ENCODE measurements at regions not wholly inside any gene's neighbourhood (a gene's known extent, or its start where the extent isn't known, plus 50 kb on each side); places are given as distances from the start of the nearest gene placed in this dataset.

DNA sequence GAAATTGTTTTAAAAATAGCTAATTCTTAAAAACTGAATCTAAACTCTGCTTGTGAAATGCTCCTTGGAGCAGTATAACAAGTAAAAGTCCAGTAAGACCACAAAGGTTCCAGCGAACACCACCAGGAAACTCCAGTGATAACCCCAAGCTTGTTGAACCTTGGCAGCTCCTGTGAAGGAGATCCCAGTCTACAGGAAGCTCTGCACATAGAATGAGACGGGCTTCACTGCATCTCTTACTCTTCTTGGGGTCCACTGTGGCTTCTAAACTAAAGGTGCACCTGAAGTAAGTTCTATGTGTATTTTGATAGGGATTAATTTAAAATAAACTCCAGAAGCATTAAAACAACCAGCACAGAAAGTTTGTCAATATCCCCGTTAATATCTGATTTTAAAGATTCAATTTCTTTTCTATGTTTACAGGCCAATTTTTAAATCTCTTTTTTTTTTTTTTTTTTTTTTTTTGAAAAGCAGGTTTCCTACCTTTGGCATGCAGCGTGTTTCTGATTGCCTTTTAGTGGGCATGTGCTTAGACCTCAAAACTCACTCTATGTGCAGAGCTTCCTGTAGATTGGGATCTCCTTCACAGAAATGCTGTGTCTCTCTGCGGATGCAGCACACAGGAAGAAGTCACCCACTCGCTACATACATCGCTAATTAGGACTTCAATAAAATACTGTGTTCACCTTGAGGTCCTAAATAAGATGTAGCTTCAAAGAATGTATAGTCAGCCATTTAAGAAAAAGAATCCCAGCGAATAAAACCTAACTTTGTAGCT is 508.5 kb downstream of the KLF12 start:
- no peak for DNase-seq (ENCODE audit: low read depth in 2 of 2)

DNA sequence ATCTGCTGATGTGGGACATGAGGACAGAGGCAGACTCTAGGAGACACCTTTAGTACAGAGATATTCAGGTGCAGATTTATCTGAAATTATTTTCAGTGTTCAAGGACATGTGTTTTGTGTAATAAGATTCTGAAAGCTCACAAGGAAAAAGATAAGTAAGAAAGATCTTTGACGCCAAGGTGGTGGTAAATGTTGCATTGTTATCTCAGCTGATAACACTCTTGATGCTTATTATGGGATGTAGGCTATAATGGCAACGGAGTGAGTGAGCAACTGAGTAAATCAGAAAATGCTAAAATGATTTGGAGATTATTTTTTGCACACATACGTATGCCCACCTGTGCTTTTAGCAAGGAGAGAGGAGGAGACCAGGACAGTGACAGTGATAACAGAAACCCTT is 510.9 kb downstream of the KLF12 start:
- DNase-seq (ENCODE audit: low read depth in 2 of 2): no peak

DNA sequence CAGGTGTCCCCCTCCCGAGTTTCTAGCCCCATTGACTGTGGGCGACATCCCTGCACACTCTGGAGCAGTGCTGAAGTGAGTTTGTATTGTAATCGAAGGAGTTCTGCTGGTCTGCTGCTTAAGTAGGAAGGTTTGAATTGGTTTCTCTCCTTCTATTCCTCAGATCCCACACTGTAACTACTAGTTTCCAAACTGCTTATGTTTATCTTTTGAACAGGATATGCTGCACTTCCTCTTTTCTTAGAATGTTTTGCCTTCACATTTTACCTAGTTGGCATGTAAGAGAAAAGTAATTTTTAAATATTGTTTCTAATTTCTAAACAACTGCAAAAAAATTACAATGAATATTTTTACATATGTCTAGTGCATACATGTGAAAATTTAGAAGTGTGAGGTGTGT is 511.8 kb downstream of the KLF12 start:
- no peak for DNase-seq (ENCODE audit: low read depth in 2 of 2)

DNA sequence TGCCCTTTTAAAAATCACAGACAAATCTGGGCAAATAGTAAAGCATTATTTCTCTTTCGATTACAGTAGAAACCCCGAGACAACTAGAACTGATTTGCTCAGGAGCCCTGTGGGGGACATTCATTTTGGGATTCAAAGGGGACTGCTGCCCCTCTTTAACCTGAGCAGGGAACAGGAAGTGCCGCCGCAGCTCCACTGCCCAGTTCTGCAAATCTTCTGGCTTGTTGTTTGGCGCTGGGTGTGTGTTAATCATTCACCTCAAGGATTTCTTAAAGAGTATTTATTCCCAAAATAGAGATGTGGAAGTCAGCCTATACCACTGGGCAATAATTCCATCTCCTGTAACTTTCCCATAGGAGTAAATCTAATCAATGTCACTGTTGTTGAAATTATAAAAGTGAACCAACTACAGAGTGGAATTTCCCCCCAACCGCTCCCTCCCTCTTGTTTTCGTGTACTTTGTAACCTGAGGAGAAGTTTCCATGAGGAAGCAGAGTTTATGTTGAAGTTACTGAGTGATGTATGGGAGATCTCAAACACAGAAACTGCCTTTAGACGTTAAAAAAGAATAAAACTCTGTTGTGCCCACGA is 515.8 kb downstream of the KLF12 start:
- no peak for DNase-seq (ENCODE audit: low read depth in 2 of 2)

DNA sequence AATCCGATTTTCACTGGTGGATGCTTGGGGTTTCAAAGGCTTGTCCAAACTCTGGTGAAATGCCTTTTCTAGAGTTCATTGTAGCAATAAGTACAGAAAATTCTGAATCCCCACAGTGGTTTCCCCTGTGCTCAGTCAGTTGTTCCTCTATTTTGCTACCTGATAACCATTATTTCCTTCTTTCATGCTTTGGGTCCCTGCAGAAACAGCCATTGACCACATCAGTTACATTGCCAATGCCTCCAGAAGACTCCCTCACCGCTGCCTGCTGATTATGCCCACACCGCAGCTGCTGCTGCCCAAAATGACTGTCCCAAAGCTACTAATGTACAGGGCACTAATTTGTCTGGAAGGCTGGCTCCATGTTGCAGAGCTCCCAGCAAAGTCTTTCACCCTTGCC is 517.3 kb downstream of the KLF12 start:
- DNase-seq (ENCODE audit: low read depth in 2 of 2): no peak

DNA sequence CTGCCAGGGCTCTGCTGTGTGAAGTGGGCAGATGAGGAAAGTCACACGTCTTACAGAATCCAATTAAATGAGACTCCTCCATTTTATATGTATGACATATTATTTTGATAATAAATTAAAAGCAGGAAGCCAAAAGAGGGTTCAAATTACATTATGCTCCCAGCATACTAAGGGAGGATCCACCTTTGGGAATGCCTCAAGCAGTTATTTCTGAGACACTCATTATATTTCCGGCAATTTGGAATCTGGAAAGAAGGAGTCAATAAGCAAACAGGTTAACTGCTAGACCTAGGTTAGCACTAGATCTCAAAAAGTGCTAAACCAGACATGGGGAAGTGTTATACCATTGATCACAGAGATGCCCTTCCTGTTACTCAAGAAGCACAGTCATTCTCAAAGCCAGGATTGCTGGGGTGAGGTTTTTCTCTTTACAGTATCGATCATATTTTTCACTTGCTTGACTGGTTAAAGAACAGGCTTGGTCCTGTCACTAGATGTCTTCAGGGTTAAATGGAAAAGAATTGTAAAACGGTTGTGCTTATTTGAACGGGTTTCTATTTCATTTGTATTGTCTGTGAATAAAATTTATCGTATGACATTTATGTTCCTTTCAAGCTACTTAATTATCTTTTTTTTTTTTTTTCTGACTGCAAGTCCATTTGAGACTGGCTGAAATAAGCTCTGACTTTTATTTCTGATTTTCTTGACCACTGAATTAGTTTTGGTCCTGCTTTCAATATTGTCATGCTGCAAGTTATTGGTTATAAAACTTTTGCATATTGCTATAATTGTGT is 523.2 kb downstream of the KLF12 start:
- no peak for DNase-seq (ENCODE audit: low read depth in 2 of 2)

DNA sequence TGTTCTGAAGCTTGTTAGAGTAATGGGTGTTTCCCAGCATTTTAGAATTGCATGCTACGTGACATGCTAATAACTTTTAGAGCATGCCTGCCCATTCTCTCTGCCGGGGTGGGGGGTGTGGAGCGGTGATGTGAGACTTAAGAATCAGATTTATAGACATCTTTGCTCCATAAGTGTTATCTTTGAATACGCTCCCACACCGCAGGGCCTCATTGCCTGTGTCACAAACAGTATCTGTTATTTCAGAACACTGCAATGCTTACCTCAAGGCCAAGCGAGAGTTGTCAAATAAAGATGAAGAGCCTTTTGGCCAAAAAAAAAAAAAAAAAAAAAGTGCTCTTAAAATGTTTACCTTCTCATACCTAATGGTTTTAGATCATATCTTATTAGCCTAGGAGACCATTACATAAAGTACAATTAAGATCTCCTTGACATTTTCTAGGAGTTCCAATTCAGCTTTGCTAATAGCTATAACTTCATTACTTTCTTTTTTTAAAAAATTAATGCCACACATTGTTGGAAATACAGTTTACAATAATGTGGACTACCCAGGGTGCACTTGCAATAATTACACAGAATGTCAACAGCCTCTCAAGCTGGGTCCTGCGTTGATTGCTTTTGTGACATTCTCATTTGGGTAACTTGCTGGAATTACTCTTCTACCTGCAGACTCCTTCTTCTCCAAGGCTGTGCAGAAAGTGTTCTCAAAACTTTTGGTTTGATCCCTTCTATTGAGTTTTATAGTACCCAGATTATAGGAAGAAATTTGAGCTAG is 525.3 kb downstream of the KLF12 start:
- no peak for DNase-seq (ENCODE audit: low read depth in 2 of 2)

DNA sequence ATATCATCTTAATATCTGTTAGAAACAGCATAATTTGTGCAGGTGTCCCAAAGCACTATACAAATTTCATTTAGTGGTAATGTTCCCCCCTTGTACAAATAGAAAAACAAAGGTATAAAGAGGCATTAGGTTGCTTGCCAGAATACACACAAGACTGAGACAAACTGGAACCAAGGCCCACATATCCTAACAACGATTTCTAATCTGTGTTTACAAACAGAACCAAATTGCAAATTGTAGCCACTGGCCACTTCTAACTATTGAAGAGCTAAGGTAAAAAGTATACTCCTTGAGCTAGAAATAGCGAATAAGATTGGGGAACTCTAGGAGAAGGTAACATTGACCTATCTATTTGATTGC is 526.1 kb downstream of the KLF12 start:
- DNase-seq (ENCODE audit: low read depth in 2 of 2): no peak

DNA sequence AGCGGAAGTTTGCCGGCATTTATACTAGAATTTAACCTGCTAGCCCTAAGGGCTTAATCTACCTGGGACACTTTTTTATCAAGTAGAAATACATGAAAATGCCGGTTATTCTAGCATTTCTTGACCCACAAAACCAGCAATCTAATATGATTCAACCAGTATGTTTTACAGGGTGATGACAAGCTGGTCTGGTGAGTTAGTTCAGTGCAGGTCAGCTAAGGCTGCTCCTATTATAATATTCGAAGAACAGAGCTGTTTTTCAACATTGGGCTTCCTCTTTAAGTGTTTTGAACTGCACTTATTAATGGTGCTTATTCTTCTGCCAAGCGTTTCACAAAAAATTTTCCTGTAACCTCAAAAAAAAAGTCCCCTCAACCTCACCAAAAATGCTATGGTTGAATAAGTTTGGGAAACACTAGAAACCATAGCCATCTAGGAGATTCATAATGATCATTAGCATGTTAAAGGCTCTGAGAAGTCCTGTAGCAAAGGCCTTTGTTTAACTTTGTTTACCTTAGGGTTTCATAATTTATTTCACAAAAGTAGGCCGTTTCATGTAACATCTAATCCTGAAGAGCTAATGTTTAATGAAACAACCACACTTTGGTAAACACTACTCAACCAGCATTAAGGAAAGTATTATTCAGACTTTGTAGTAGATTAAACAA is 526.6 kb downstream of the KLF12 start:
- no peak for DNase-seq (ENCODE audit: low read depth in 2 of 2)

DNA sequence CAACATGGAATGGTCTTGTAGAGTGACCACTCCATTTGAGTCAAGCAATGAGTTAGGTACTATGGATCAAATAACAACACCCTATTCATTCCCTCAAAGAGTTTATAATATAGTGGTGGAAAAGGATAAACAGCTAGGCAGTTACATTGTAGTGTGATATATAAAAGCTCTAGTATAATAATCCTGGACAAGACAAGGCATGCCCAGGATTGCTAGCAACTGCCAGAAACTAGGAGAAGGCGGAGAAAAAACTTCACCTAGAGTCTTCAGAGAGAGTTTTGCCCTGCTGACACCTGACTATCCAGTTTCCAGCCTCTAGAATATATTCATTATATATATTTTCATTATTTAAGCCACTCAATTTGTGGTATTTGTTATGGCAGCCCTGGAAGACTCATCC is 530.6 kb downstream of the KLF12 start:
- DNase-seq (ENCODE audit: low read depth in 2 of 2): no peak

DNA sequence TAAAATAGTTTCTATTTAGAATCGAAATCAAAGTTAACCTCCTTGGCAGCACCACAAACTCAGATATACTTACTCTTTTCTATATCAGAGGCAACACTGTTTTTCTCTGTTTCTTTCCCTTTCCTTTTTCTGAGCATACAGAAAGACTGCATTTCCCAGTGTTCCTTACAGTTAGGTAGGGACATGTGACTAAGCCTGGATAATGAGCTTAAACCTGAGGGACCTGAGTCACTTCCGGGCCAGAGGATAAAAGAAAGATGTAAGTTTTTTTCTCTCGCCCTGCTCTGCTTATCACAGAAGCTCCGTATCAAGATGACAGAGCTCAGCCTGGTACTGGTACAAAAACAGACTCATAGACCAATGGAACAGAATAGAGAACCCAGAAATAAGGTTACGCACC is 531.9 kb downstream of the KLF12 start:
- no peak for DNase-seq (ENCODE audit: low read depth in 2 of 2)

DNA sequence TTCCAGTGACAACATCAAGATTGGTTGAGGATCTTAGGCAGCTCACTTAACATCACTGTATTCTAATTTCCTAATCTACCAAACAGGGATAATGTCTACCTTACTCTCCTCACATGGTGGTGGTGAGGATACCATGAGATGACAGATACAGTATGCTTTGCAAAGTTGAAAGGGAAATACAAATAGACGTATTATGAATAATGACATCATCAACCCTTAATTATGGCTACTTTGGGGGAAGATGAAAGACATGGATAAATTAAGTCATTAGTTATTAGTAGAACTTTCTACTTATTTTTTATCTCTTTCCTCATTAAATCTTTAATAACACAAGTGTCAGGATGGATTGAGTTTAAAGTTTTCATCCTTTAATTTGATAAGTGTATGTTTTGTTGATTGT is 532.5 kb downstream of the KLF12 start:
- DNase-seq (ENCODE audit: low read depth in 2 of 2): no peak

DNA sequence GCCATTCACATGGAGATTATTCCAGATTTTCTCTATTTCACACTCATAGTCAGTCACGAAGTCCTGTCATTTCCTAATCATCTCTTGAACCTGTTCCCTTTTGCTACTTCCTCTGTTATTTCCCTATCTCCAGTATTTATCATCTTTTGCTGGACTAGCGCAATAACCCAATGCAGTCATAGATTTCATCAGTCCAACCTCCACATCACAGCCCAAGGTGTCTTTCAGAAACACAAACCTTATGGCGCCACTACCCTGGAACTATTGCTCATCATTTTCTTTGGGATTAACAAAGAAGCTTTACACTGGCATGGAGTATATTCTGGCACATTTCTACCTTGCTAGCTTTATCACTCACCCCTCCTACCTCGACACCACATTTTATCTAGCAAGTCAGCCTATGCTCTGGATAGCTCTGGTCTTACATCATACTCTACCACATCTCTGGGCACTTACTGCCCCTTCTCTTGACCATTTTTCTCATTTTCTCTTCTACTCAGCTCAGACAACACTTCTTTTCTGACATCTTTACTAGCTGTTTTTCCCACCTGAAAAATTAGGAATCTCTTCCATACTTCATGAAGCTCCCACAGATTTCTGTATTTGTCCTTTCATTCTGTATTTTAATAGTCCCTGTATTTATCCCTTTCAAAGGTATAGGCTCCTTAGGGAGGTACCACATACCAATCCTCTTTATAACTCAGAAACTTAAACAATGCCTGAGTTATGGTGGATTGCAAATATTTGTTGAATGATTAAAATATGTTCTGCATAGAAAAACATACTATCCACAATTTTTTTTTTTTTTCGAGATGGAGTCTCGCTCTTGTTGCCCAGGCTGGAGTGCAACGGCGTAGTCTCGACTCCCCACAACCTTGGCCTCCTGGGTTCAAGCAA is 534.7 kb downstream of the KLF12 start:
- DNase-seq (ENCODE audit: low read depth in 2 of 2): no peak

DNA sequence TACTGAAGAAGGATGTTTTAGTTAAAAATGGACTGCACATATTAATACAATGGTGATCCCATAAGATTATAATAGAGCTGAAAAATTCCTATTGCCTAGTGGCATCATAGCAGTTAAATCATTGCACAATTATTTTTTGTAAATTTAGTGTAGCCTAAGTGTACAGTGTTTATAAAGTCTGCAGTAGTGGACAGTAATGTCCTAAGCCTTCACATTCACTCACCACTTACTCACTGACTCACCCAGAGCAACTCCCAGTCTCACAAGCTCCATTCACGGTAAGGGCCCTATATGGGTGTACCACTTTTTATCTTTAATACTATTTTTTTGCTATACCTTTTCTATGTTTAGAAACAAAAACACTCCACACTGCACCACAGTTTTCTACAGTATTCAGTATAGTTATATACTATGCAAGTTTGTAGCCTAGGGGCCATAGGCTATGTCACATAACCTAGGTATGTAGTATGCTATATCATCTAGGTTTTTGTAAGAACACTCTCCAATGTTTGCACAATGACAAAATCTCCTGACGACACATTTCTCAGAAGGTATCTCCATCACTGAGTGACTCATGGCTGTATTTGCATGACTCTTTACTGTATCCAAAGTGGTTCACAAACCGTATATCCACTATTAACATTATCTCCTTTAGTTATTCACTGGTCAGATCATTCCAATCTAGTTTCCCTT is 536.0 kb downstream of the KLF12 start:
- DNase-seq (ENCODE audit: low read depth in 2 of 2): no peak

DNA sequence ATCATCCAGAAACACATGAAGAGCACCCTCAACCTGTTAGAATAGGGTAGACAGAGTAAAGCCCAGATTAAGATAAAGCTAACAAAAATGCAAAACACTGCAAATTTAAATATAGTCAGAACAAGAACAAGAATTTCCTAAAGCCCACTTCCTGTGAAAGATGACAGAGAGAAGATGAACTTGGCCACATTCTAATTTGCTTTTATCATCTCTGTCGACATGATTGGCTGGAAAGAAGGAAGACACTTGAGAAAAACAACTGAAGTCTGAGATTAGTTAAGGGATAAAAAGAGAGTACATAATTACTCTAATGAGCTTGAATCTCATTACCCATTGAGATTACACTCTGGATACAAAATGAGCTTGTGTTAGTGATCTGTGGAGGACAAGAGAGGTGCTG is 537.6 kb downstream of the KLF5 start:
- no peak for DNase-seq (ENCODE audit: low read depth in 2 of 2)

DNA sequence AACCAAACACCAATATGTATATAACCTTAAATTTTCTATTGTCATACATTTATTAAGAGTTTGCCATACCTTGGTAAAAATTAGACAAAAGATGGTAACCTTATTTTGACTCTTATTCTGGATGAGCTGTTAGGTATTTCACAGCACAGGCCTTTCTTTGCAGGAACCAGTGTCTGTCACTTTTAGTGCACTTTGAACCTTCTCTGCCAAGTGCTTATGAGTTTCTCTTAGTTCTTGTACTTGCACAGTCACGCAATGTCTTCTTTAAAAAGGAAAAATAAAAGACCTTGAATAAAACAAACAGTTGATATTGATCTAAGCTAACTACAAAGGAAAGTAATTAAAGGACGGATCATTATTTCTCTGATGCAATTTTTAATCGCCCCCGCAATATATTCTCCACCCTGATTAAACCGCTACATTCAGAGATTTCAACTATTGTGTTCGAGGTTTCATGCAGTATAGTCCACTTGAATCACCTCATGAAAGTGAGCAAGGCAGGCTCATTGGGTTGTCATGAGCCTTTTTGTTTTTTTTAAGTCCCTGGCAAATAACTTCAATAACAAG is 534.5 kb downstream of the KLF5 start:
- DNase-seq (ENCODE audit: low read depth in 2 of 2): no peak

DNA sequence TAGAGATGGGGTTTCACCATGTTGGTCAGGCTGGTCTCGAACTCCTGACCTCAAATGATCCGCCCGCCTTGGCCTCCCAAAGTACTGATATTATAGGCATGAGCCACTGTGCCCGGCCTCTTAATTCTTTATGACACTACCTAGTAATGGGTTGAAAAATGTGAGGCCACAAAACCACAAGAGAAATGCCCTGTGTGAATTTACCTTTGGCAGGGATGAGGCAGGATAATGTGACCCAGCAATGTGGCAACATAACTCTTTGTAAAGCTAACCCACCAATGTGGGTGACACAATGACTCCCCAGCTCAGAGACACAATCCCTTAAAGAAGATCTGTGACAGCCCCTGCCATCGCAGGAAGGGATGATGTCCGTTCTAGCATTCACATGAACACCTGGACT is 533.1 kb downstream of the KLF5 start:
- DNase-seq (ENCODE audit: low read depth in 2 of 2): no peak

DNA sequence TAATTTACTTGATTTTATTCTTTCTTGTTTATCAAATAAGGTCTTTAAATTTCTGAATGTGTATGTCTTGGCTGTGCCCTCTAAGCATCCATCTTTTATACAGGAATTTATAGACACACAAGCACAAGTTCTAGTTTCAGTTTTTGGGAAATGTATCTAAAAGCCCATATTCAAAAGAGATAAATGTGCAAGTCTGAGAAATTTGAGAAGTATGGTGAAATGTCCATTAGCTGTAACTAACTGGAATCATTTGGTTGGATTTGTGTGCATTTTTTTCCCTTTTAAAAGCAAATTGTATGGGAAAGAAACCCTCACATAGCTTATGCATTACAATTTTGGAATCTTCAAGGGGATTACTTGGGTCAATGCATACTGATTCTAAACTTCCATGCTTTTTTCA is 532.0 kb downstream of the KLF5 start:
- no peak for DNase-seq (ENCODE audit: low read depth in 2 of 2)

DNA sequence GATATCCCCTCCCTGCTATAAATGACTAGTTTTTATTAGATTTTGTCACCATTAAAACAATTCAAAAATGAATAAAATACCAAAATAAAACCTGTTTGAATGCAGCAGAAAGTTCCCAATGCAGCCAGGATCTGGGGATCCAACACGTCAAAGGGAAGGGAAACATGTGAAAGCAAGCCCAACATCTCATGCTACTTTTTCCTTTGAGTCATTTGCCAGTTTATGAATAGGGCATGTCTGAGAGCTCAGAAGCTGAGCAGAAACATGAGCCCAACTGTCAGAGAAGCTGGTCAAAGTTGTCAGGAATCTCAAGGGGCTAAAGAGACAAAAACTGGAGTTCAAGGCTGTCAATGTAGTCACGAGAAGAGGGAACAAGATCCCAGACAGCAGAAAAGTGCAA is 526.4 kb downstream of the KLF5 start:
- DNase-seq (ENCODE audit: low read depth in 2 of 2): no peak

DNA sequence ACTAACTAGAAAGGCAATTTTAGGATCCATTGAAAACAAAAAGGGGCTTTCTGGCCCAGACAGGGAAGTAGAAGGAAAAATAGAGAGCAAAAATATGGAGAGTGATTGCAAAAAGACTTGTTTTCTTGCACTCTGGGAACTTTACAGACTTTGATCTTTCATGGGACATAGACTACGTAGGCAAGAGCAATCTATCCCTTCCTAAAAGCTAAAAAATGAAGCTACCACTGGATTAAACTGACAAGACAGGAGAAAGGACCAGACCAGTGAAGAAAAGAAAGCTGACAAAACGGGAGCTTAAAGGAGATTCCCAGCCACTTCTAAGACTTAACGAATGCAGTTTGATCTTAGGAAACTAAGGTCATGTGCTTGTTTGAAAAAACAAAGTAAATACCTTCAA is 524.5 kb downstream of the KLF5 start:
- DNase-seq (ENCODE audit: low read depth in 2 of 2): no peak
